GM23338 (cell line): ENCODE measurements at regions not wholly inside any gene's neighbourhood (a gene's known extent, or its start where the extent isn't known, plus 50 kb on each side); places are given as distances from the start of the nearest gene placed in this dataset.

Experiments
- ATAC-seq: fragments of 200-7000 bp; cut with Tn5 transposase; 3 replicates; pipeline ENCODE4 v1.9.1; 2020
- DNase-seq: peaks from one replicate; pipeline ENCODE4 v3.0.0-alpha.2; 2015; ENCODE audit warnings: low spot score
- H2AFZ ChIP-seq: fragments of 200-600 bp; sonication (generic); 2 replicates; pipeline ENCODE4 v1.8.0; 2016; ENCODE audit warnings: antibody characterized with exemption, mild to moderate bottlenecking, moderate library complexity
- H3F3A ChIP-seq: fragments of 200-600 bp; sonication (generic); replicated peaks from 2 replicates; pipeline ENCODE4 v1.8.0; 2017; ENCODE audit warnings: antibody characterized with exemption, mixed run types, low read depth
- H3K27ac ChIP-seq: fragments of 200-600 bp; sonication (generic); 2 replicates; pipeline ENCODE4 v1.6.1; 2016; ENCODE audit warnings: low read depth
- H3K27me3 ChIP-seq: fragments of 200-600 bp; sonication (generic); 2 replicates; pipeline ENCODE4 v1.8.0; 2016; ENCODE audit warnings: mild to moderate bottlenecking, mixed run types, moderate library complexity; ENCODE audit not compliant: insufficient read depth
- H3K36me3 ChIP-seq: fragments of 200-600 bp; sonication (generic); 2 replicates; pipeline ENCODE4 v1.8.0; 2016; ENCODE audit warnings: mild to moderate bottlenecking; ENCODE audit not compliant: insufficient read depth
- H3K4me1 ChIP-seq: fragments of 200-600 bp; sonication (generic); 2 replicates; pipeline ENCODE4 v1.8.0; 2016; ENCODE audit warnings: mild to moderate bottlenecking, moderate library complexity; ENCODE audit not compliant: insufficient read depth
- H3K4me2 ChIP-seq: fragments of 200-600 bp; sonication (generic); 2 replicates; pipeline ENCODE4 v1.7.1; 2017; ENCODE audit warnings: mixed run types
- H3K4me3 ChIP-seq: fragments of 200-600 bp; sonication (generic); 2 replicates; pipeline ENCODE4 v1.6.1; 2016; ENCODE audit warnings: mixed run types
- H3K79me2 ChIP-seq: fragments of 200-600 bp; sonication (generic); replicated peaks from 2 replicates; pipeline ENCODE4 v1.8.0; 2017; ENCODE audit warnings: mild to moderate bottlenecking; ENCODE audit not compliant: insufficient read depth
- H3K9me2 ChIP-seq: fragments of 200-600 bp; sonication (generic); 2 replicates; pipeline ENCODE4 v1.8.0; 2017; ENCODE audit not compliant: insufficient read depth
- H4K20me1 ChIP-seq: fragments of 200-600 bp; sonication (generic); replicated peaks from 2 replicates; pipeline ENCODE4 v1.8.0; 2017; ENCODE audit warnings: mild to moderate bottlenecking; ENCODE audit not compliant: insufficient read depth
- H3K27ac Mint-ChIP-seq: 2 replicates; pipeline ENCODE4 v1.8.0; 2020; ENCODE audit warnings: inconsistent platforms, mild to moderate bottlenecking, moderate library complexity, mixed read lengths
- H3K27me3 Mint-ChIP-seq: 3 replicates; pipeline ENCODE4 v1.8.0; 2022; ENCODE audit warnings: low read depth, mild to moderate bottlenecking, moderate library complexity, mixed read lengths, inconsistent platforms; ENCODE audit not compliant: insufficient read depth, poor library complexity
- H3K36me3 Mint-ChIP-seq: 3 replicates; pipeline ENCODE4 v1.8.0; 2021; ENCODE audit warnings: low read depth, mild to moderate bottlenecking, inconsistent platforms, moderate library complexity, mixed read lengths
- H3K4me1 Mint-ChIP-seq: 3 replicates; pipeline ENCODE4 v1.8.0; 2020; ENCODE audit warnings: mild to moderate bottlenecking, inconsistent platforms, mixed read lengths
- H3K4me3 Mint-ChIP-seq: 3 replicates; pipeline ENCODE4 v1.8.0; 2021; ENCODE audit warnings: moderate library complexity, mild to moderate bottlenecking, inconsistent platforms, mixed read lengths
- H3K9me3 Mint-ChIP-seq: 3 replicates; pipeline ENCODE4 v1.8.0; 2020; ENCODE audit warnings: moderate library complexity, mild to moderate bottlenecking, inconsistent platforms, mixed read lengths
- CREB1 ChIP-seq: fragments of 250-450 bp; sonication (Bioruptor Pico); IDR thresholded peaks from 2 replicates; pipeline ENCODE4 v1.5.0; 2020; ENCODE audit warnings: low read depth, mild to moderate bottlenecking, moderate library complexity
- EZH2 ChIP-seq: fragments of 200-600 bp; sonication (generic); IDR thresholded peaks from one replicate; pipeline ENCODE4 v1.8.0; 2017; ENCODE audit warnings: antibody characterized with exemption, mild to moderate bottlenecking, low read depth; ENCODE audit not compliant: unreplicated experiment
- EZH2phosphoT487 ChIP-seq: fragments of 200-600 bp; sonication (generic); IDR thresholded peaks from one replicate; pipeline ENCODE4 v1.8.1; 2018; ENCODE audit warnings: antibody characterized with exemption; ENCODE audit not compliant: unreplicated experiment
- JUNB ChIP-seq: IDR thresholded peaks from one replicate; pipeline ENCODE4 v1.6.1; 2016; ENCODE audit warnings: antibody characterized with exemption; ENCODE audit not compliant: unreplicated experiment
- NANOG ChIP-seq: IDR thresholded peaks from 2 replicates; pipeline ENCODE4 v1.6.1; 2016; ENCODE audit warnings: antibody characterized with exemption, borderline replicate concordance
- POLR2AphosphoS5 ChIP-seq: IDR thresholded peaks from 2 replicates; pipeline ENCODE4 v1.6.1; 2016; ENCODE audit warnings: antibody characterized with exemption, low read depth
- STAT1 ChIP-seq: IDR thresholded peaks from one replicate; pipeline ENCODE4 v1.6.1; 2016; ENCODE audit warnings: antibody characterized with exemption; ENCODE audit not compliant: unreplicated experiment
- ZNF114 ChIP-seq: fragments of 250-450 bp; sonication (Bioruptor Pico); IDR thresholded peaks from 2 replicates; pipeline ENCODE4 v1.5.0; 2020; ENCODE audit warnings: mild to moderate bottlenecking, moderate library complexity
- ZNF331 ChIP-seq: fragments of 250-450 bp; sonication (Bioruptor Pico); IDR thresholded peaks from 2 replicates; pipeline ENCODE4 v1.5.0; 2020; ENCODE audit warnings: low read depth, mild to moderate bottlenecking, moderate library complexity
- TF ChIP-seq, protein P1 (sequence below): IDR thresholded peaks from one replicate; pipeline ENCODE4 v1.6.1; 2018; ENCODE audit warnings: antibody characterized with exemption; ENCODE audit not compliant: unreplicated experiment
- TF ChIP-seq, protein P2 (sequence below): IDR thresholded peaks from 2 replicates; pipeline ENCODE4 v1.6.1; 2016; ENCODE audit warnings: antibody characterized with exemption
- TF ChIP-seq, protein P3 (sequence below), 2 experiments: fragments of 200-600 bp in 1 of 2; sonication (generic) in 1 of 2; conservative IDR thresholded peaks; 2 replicates each; pipeline versions ENCODE4 v1.5.1 to v1.6.1; 2016 to 2017; ENCODE audit warnings: antibody characterized with exemption in 2 of 2, low read depth in 2 of 2, mild to moderate bottlenecking in 2 of 2, moderate library complexity in 1 of 2
- TF ChIP-seq, protein P4 (sequence below): fragments of 250-450 bp; sonication (Bioruptor Pico); IDR thresholded peaks from 2 replicates; pipeline ENCODE4 v1.5.0; 2020; ENCODE audit warnings: mild to moderate bottlenecking, moderate library complexity

DNA sequence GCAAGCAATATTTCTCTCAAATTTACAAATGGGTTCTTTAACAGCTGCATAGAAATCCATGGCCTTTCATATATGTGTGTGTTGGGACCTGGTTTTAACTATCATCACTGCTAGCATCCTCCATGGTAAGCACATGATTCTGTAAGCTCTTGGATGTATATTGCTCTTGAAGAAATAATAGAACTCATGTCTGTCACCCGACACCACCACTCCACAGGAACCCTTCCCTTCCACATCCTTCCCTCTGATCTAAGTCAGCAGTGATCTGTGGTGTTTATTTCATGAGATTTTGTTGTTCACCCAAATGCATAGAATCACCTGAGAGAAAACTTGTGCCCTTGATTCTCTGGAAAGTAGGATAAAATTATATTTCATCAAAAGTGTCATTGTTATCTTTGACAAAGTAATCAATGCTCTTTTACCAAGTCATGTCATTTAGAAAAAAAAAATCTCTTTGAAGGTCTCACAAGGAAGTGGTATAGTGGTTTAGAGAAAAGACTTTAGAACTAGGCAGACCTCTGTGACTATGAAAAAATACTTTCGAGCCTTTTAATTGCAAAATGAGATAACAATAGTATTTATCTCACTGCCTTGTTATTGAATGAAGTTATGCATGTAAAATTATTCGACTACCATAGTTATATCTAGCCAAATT, 649.8 kb upstream of the SLC35B3 start:
- DNase-seq, result peak; percentile 27
- no peaks in the 10 kb centered on the region for H3F3A ChIP-seq
- Mint-ChIP-seq H3K36me3 (no peaks in the 10 kb centered on the region), H3K9me3 (no peaks in the 10 kb centered on the region), H3K4me3 (no peak overlapping the region), H3K27me3 (peaks cover 2% of the 10 kb centered on the region), H3K4me1 (peaks cover 16% of the 10 kb centered on the region), H3K27ac (no peak overlapping the region)
- peaks cover 8% of the 10 kb centered on the region; the same call in 1 of the 2 replicates for H3K4me1 ChIP-seq
- peak; percentile 59 for ATAC-seq
- H3K27ac ChIP-seq, result no peak overlapping the region
- no peaks in the 10 kb centered on the region for H3K9me2 ChIP-seq
- no peak overlapping the region for H3K4me2 ChIP-seq
- no peaks in the 10 kb centered on the region for H3K79me2 ChIP-seq
- TF ChIP-seq, protein P1, sequence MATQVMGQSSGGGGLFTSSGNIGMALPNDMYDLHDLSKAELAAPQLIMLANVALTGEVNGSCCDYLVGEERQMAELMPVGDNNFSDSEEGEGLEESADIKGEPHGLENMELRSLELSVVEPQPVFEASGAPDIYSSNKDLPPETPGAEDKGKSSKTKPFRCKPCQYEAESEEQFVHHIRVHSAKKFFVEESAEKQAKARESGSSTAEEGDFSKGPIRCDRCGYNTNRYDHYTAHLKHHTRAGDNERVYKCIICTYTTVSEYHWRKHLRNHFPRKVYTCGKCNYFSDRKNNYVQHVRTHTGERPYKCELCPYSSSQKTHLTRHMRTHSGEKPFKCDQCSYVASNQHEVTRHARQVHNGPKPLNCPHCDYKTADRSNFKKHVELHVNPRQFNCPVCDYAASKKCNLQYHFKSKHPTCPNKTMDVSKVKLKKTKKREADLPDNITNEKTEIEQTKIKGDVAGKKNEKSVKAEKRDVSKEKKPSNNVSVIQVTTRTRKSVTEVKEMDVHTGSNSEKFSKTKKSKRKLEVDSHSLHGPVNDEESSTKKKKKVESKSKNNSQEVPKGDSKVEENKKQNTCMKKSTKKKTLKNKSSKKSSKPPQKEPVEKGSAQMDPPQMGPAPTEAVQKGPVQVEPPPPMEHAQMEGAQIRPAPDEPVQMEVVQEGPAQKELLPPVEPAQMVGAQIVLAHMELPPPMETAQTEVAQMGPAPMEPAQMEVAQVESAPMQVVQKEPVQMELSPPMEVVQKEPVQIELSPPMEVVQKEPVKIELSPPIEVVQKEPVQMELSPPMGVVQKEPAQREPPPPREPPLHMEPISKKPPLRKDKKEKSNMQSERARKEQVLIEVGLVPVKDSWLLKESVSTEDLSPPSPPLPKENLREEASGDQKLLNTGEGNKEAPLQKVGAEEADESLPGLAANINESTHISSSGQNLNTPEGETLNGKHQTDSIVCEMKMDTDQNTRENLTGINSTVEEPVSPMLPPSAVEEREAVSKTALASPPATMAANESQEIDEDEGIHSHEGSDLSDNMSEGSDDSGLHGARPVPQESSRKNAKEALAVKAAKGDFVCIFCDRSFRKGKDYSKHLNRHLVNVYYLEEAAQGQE, result no peak
- TF ChIP-seq EZH2 (no peak), CREB1 (CRISPR knock-in tag) (no peak), NANOG (no peak), JUNB (no peak), ZNF114 (CRISPR knock-in tag) (no peak), STAT1 (no peak), ZNF331 (CRISPR knock-in tag) (no peak), POLR2AphosphoS5 (no peak), EZH2phosphoT487 (no peak)
- TF ChIP-seq, protein P2, sequence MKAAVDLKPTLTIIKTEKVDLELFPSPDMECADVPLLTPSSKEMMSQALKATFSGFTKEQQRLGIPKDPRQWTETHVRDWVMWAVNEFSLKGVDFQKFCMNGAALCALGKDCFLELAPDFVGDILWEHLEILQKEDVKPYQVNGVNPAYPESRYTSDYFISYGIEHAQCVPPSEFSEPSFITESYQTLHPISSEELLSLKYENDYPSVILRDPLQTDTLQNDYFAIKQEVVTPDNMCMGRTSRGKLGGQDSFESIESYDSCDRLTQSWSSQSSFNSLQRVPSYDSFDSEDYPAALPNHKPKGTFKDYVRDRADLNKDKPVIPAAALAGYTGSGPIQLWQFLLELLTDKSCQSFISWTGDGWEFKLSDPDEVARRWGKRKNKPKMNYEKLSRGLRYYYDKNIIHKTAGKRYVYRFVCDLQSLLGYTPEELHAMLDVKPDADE, result no peak
- TF ChIP-seq, protein P3, sequence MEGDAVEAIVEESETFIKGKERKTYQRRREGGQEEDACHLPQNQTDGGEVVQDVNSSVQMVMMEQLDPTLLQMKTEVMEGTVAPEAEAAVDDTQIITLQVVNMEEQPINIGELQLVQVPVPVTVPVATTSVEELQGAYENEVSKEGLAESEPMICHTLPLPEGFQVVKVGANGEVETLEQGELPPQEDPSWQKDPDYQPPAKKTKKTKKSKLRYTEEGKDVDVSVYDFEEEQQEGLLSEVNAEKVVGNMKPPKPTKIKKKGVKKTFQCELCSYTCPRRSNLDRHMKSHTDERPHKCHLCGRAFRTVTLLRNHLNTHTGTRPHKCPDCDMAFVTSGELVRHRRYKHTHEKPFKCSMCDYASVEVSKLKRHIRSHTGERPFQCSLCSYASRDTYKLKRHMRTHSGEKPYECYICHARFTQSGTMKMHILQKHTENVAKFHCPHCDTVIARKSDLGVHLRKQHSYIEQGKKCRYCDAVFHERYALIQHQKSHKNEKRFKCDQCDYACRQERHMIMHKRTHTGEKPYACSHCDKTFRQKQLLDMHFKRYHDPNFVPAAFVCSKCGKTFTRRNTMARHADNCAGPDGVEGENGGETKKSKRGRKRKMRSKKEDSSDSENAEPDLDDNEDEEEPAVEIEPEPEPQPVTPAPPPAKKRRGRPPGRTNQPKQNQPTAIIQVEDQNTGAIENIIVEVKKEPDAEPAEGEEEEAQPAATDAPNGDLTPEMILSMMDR (conservative IDR thresholded peaks at IDR 0.05; ENCODE audit: low read depth in 2 of 2), result no peak
- TF ChIP-seq, protein P4, sequence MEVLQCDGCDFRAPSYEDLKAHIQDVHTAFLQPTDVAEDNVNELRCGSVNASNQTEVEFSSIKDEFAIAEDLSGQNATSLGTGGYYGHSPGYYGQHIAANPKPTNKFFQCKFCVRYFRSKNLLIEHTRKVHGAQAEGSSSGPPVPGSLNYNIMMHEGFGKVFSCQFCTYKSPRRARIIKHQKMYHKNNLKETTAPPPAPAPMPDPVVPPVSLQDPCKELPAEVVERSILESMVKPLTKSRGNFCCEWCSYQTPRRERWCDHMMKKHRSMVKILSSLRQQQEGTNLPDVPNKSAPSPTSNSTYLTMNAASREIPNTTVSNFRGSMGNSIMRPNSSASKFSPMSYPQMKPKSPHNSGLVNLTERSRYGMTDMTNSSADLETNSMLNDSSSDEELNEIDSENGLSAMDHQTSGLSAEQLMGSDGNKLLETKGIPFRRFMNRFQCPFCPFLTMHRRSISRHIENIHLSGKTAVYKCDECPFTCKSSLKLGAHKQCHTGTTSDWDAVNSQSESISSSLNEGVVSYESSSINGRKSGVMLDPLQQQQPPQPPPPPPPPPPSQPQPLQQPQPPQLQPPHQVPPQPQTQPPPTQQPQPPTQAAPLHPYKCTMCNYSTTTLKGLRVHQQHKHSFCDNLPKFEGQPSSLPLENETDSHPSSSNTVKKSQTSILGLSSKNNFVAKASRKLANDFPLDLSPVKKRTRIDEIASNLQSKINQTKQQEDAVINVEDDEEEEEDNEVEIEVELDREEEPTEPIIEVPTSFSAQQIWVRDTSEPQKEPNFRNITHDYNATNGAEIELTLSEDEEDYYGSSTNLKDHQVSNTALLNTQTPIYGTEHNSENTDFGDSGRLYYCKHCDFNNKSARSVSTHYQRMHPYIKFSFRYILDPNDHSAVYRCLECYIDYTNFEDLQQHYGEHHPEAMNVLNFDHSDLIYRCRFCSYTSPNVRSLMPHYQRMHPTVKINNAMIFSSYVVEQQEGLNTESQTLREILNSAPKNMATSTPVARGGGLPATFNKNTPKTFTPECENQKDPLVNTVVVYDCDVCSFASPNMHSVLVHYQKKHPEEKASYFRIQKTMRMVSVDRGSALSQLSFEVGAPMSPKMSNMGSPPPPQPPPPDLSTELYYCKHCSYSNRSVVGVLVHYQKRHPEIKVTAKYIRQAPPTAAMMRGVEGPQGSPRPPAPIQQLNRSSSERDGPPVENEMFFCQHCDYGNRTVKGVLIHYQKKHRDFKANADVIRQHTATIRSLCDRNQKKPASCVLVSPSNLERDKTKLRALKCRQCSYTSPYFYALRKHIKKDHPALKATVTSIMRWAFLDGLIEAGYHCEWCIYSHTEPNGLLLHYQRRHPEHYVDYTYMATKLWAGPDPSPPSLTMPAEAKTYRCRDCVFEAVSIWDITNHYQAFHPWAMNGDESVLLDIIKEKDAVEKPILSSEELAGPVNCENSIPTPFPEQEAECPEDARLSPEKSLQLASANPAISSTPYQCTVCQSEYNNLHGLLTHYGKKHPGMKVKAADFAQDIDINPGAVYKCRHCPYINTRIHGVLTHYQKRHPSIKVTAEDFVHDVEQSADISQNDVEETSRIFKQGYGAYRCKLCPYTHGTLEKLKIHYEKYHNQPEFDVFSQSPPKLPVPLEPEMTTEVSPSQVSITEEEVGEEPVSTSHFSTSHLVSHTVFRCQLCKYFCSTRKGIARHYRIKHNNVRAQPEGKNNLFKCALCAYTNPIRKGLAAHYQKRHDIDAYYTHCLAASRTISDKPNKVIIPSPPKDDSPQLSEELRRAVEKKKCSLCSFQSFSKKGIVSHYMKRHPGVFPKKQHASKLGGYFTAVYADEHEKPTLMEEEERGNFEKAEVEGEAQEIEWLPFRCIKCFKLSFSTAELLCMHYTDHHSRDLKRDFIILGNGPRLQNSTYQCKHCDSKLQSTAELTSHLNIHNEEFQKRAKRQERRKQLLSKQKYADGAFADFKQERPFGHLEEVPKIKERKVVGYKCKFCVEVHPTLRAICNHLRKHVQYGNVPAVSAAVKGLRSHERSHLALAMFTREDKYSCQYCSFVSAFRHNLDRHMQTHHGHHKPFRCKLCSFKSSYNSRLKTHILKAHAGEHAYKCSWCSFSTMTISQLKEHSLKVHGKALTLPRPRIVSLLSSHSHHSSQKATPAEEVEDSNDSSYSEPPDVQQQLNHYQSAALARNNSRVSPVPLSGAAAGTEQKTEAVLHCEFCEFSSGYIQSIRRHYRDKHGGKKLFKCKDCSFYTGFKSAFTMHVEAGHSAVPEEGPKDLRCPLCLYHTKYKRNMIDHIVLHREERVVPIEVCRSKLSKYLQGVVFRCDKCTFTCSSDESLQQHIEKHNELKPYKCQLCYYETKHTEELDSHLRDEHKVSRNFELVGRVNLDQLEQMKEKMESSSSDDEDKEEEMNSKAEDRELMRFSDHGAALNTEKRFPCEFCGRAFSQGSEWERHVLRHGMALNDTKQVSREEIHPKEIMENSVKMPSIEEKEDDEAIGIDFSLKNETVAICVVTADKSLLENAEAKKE (CRISPR knock-in tag), result no peak
- H3K4me3 ChIP-seq, result no peak overlapping the region
- no peaks in the 10 kb centered on the region for H4K20me1 ChIP-seq
- no peak overlapping the region for H2AFZ ChIP-seq
- no peaks in the 10 kb centered on the region for H3K36me3 ChIP-seq
- H3K27me3 ChIP-seq, result no peaks in the 10 kb centered on the region
